ELR (cell line): ENCODE measurements at regions not wholly inside any gene's neighbourhood (a gene's known extent, or its start where the extent isn't known, plus 50 kb on each side); places are given as distances from the start of the nearest gene placed in this dataset.

Source experiments
- DNase-seq: peaks from one replicate; pipeline ENCODE4 v3.0.0-alpha.2; 2015; ENCODE audit warnings: low read depth

DNA sequence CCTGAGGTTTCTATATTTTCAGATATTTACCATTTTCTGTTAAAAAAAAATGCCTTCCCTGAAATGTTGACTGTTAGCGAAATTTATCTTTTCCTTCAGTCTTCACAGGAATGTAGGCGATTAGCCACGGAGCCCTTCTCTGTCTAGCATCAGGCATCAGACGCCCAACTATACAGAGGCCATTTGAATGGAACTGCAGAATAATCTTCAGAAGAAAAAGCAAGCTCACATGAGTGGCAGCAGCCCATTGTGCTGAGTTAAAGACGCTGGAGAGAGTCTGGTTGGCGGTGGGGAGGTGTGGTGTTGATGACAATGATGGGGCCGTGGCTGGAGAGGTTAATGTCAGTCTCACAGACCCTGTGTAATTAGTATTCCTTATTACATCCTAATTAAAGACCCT is 196.8 kb upstream of the LEF1 start:
- DNase-seq = no peak

- peak; percentile 35 for DNase-seq
These were observed 193.2 kb upstream of the LEF1 start for GRCh38 chr4:108361886-108362285.

DNA sequence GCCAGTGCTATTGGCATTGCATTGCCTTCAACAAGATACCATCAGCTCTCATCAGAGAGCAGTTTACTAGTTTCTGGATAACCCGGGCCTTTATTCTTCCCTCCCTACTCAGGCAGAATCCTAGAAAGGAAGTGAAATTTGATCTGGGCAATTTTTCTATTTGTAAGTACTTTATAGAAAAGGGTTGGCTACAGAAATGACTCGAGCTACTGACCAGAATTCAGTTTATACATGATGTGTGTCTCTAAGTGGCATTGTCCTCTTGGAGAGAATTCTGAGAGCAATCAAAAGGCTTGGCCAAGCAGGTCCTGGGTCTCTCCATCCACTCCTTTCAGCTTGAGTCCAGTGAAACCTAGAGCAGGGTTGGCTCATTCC is 192.7 kb upstream of the LEF1 start:
- DNase-seq = no peak

- DNase-seq = peak; percentile 81
These were observed 192.2 kb upstream of the LEF1 start for GRCh38 chr4:108360754-108361445.

GRCh38 chr4:108359986-108360681 is 191.4 kb upstream of the LEF1 start:
- no peak for DNase-seq

GRCh38 chr4:108359130-108359985 is 190.6 kb upstream of the LEF1 start:
- DNase-seq = no peak

DNA sequence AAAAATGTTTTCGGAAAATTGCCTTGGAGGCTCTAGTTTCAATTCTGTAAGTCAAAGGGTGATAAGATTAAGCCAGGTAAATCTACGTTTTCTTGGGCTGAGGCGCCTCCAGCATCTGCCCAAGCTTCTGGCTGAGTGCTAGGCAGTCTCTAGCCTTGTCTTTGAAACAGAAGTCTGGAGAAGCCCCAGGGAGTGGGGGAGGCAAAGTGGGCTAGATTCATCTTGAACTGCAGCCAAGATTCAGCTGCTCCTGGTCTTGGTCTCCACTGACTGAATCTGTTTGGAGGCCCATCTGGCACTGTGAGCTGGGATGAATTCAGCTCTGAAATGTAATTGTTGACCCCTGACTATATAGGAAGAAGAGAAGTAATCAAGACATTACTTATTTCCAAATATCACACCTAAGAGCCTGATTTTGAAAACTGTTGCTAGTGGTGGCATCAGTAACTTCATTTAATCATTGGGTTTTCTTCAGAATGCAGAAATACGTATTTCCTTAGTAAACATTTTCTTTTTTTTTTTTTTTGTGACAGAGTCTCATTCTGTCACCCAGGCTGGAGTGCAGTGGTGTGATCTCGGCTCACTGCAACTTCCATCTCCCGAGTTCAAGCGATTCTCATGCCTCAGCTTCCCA is 187.3 kb upstream of the LEF1 start:
- no peak for DNase-seq

- no peak for DNase-seq
These were observed 186.6 kb upstream of the LEF1 start for GRCh38 chr4:108355186-108355901.

- no peak for DNase-seq
These were observed 184.1 kb upstream of the LEF1 start for GRCh38 chr4:108352664-108353308.

DNA sequence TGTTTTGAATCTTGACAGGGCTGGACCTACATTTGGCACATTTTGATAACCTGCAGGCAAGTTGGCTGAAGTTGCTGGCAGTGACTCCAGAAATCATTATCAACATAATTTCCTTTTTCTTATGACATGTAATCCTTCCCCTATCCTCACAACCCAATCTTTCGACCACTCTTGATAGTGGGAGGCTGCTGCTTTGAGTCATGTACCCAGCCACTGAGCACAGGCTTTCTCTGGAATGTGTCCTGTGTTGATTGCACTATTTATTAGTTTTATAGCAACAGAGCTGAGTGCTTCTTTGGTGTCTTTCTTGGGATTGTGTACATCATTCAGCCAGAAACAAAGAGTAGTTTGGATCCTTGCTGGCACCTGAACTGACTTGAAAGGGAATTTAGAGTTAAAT is 183.1 kb upstream of the LEF1 start:
- no peak for DNase-seq

- no peak for DNase-seq
These were observed 181.6 kb upstream of the LEF1 start for GRCh38 chr4:108350332-108350731.

GRCh38 chr4:108346818-108347210 is 178.1 kb upstream of the LEF1 start:
- peak; percentile 24 for DNase-seq

GRCh38 chr4:108345862-108346817 is 177.4 kb upstream of the LEF1 start:
- peak; percentile 65 for DNase-seq

GRCh38 chr4:108342325-108342970 is 173.7 kb upstream of the LEF1 start:
- no peak for DNase-seq

DNA sequence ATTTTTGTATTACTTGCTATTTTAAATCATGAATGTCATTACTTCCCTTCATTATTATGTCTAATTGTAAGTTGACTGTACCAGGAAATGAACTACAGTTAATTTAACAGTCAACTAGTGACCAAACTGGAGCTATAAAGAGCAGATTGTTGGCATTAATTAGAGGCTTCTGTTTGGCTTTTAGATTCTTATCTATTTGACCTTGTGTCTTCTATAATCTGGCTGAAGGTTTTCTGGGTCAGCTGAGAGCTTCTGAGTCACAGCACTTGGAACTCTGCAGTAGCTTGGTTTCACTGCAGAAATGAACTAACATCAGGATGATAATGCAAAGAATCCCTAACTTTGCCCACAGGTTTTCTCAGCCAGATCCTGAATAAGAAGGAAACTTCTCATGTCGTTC is 169.2 kb upstream of the LEF1 start:
- peak; percentile 42 for DNase-seq

DNA sequence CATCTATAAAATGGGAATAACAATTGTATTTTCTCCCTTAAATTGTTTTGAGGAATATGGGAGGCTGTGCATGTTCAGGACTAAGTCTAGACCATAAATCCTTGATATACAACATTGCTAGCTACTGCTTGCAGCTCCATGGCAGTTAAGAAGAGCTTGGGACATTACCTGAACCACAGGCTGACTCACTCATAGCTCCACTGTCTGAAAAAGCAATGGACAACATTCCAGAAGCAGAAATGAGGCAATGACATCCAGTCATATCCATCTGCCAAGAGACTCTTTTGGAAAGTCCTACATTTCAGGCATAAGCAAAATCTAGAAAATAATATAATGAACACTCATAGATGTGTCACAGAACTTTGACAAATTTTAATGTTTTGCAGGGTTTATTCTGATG is 167.3 kb upstream of the LEF1 start:
- peak; percentile 67 for DNase-seq

- no peak for DNase-seq
These were observed 166.3 kb upstream of the LEF1 start for GRCh38 chr4:108335081-108335480.

DNA sequence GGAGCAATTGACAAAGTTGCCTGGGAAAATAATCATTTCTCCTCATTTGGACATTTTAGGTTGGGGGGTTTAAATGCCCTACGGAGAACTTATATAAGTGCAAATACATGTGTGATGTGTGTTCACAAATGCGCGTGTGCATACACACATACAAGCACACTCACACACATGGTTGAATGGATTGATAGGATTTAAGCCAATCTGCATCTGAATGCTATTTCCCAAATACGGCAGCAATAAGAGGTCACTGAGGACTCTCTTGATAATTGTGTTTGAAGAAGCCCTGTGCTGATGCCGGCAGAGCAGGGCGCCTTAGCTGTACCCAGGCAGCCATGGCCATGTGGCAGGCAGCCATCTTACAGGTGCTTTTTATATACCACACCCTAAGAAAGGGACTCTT is 165.3 kb upstream of the LEF1 start:
- no peak for DNase-seq

DNA sequence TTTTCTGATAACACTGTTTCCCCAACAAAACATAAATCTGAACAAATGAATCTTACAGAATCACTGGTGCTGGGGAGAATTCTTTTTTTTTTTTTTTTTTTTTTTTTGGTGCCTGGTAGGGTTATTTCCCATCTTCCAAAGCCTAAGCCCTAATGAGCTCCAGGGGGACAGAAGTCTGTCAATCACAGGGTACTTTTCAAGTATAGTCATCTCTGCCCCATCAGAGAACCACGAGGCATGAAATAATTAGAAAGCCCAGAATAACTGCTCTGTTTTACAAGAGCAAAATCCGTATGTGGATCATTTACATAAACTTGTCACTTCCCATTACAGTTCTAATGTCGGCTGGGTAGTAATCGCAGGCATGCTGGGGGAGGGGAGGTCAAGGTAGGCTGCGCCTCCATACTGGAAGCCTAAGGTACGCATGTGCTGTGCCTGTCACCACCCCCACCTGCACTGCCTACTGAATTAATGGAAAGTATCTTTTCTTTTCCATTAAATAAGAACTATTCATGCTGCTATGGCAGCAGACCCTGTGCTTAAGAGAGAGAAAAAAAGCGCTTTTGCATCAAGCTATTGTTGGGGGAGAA is 164.7 kb upstream of the LEF1 start:
- no peak for DNase-seq
